Panc1 (cell line): ENCODE measurements at regions not wholly inside any gene's neighbourhood (a gene's known extent, or its start where the extent isn't known, plus 50 kb on each side); places are given as distances from the start of the nearest gene placed in this dataset.

Experiments
- ATAC-seq: fragments of 200-7000 bp; cut with Tn5 transposase; 2 replicates; pipeline ENCODE4 v1.9.1; 2020; ENCODE audit warnings: mild to moderate bottlenecking, moderate library complexity
- BruUV-seq: library from RNA; stranded (reverse); fragments of 400-500 nt; replicated peaks from 2 replicates; lab custom pipeline; 2021; lab: Mats Ljungman, UMichigan
- CTCF ChIA-PET: fragments of 300-600 bp; sonication (Branson Sonifier 250); formaldehyde crosslinking; loops from one replicate; lab custom pipeline; 2022; ENCODE audit warnings: antibody characterized with exemption; lab: Charles Lee
- POLR2A ChIA-PET: fragments of 300-600 bp; sonication (Branson Sonifier 250); formaldehyde crosslinking; loops from one replicate; lab custom pipeline; 2022; ENCODE audit warnings: antibody characterized with exemption; lab: Charles Lee
- DNase-seq: peaks from one replicate; pipeline ENCODE4 v3.0.0-alpha.2; 2010; ENCODE audit warnings: low read depth, low spot score
- H3K27ac ChIP-seq: 2 replicates; pipeline ENCODE4 v1.5.1; 2011; ENCODE audit warnings: mild to moderate bottlenecking, low read length, inconsistent platforms
- H3K27me3 ChIP-seq: fragments of 200-500 bp; sonication (Bioruptor generic); 2 replicates; pipeline ENCODE4 v1.6.0; 2014; ENCODE audit warnings: low read length, inconsistent platforms; ENCODE audit not compliant: control insufficient read depth, insufficient read depth
- H3K36me3 ChIP-seq: fragments of 200-500 bp; sonication (Bioruptor generic); 2 replicates; pipeline ENCODE4 v1.5.1; 2014; ENCODE audit warnings: inconsistent platforms, mild to moderate bottlenecking, low read length, moderate library complexity; ENCODE audit not compliant: control insufficient read depth, insufficient read depth
- H3K4me1 ChIP-seq: 2 replicates; pipeline ENCODE4 v1.5.1; 2011; ENCODE audit warnings: inconsistent platforms, mild to moderate bottlenecking, low read length, moderate library complexity; ENCODE audit not compliant: control insufficient read depth, insufficient read depth
- H3K4me3 ChIP-seq, 2 experiments: 2 replicates each; pipeline ENCODE4 v1.5.1; 2011 to 2012; ENCODE audit warnings: low read depth in 2 of 2, low read length in 2 of 2, mild to moderate bottlenecking in 2 of 2, inconsistent platforms in 1 of 2, moderate library complexity in 1 of 2
- H3K9me3 ChIP-seq: fragments of 200-500 bp; sonication (Bioruptor generic); 2 replicates; pipeline ENCODE4 v1.5.1; 2014; ENCODE audit warnings: low read depth, mild to moderate bottlenecking, inconsistent platforms, low read length, moderate library complexity; ENCODE audit not compliant: control insufficient read depth, insufficient read depth
- CTCF ChIP-seq: fragments of 450-650 bp; IDR thresholded peaks from 2 replicates; pipeline ENCODE4 v1.5.1; 2017; ENCODE audit warnings: mild to moderate bottlenecking
- POLR2AphosphoS5 ChIP-seq: IDR thresholded peaks from 2 replicates; pipeline ENCODE4 v1.6.1; 2012; ENCODE audit warnings: mild to moderate bottlenecking, low read depth, low read length, moderate library complexity
- REST ChIP-seq, 2 experiments: IDR thresholded peaks; 2 replicates each; pipeline ENCODE4 v1.6.1; 2011 to 2012; ENCODE audit warnings: low read depth in 2 of 2, control low read depth in 1 of 2, low read length in 1 of 2, mild to moderate bottlenecking in 1 of 2, moderate library complexity in 1 of 2; ENCODE audit not compliant: insufficient read depth in 1 of 2
- SIN3A ChIP-seq: IDR thresholded peaks from 2 replicates; pipeline ENCODE4 v1.6.1; 2012; ENCODE audit warnings: low read depth, mild to moderate bottlenecking, low read length, moderate library complexity, borderline replicate concordance; ENCODE audit not compliant: insufficient read depth
- TCF7L2 ChIP-seq: IDR thresholded peaks from 2 replicates; pipeline ENCODE4 v1.6.1; 2011; ENCODE audit warnings: mild to moderate bottlenecking, low read depth, low read length, inconsistent platforms
- in situ Hi-C: cut with HindIII; loops from 2 replicates; pipeline ENCODE4 v1.10.0; 2016; ENCODE audit warnings: low sequenced_read_pairs, low pct_unique_long_range_greater_than_20kb
- intact Hi-C: fragments of 100-400 bp; cut with micrococcal nuclease; formaldehyde crosslinking; loops from one replicate; pipeline ENCODE4 v1.10.0; 2022; ENCODE audit not compliant: unreplicated experiment

- ATAC-seq (no peak), DNase-seq (no peak)
- H3K27me3 ChIP-seq: peaks cover 2% of the 10 kb centered on the region; the same call in 1 of the 2 replicates
- intact Hi-C loops: loop anchor here (5.0 to 10.0 kb wide), 4 partner anchors 360 to 1150 kb away; no protein-coding TSS in a partner anchor
- H3K4me3 ChIP-seq: no peak overlapping the region
- ChIA-PET POLR2A (no interaction called here), CTCF (no interaction called here)
- H3K9me3 ChIP-seq: no peaks in the 10 kb centered on the region
- H3K36me3 ChIP-seq: no peaks in the 10 kb centered on the region
- no peak overlapping the region for H3K27ac ChIP-seq
- BruUV-seq: no TSS peak
- no peak for TF ChIP-seq TCF7L2
- no peak for TF ChIP-seq POLR2AphosphoS5
- no peak for TF ChIP-seq SIN3A
- TF ChIP-seq REST (IDR thresholded peaks at IDR 0.05; ENCODE audit: insufficient read depth in 1 of 2, low read depth in 2 of 2, low read length in 1 of 2): no peak
- TF ChIP-seq CTCF: no peak
- in situ Hi-C loops: no loop called here
- no peaks in the 10 kb centered on the region for H3K4me1 ChIP-seq
These were observed 160.1 kb upstream of the DAB2 start for GRCh38 chr5:39584927-39585326.

- Histone ChIP-seq H3K9me3 (no peaks in the 10 kb centered on the region), H3K27me3 (peaks cover 2% of the 10 kb centered on the region; the same call in 1 of the 2 replicates), H3K27ac (no peak overlapping the region), H3K36me3 (no peaks in the 10 kb centered on the region), H3K4me3 (no peak overlapping the region), H3K4me1 (no peaks in the 10 kb centered on the region)
- no TSS peak for BruUV-seq
- no peak for TF ChIP-seq TCF7L2
- TF ChIP-seq SIN3A: no peak
- no peak for TF ChIP-seq POLR2AphosphoS5
- TF ChIP-seq CTCF: no peak
- no peak for TF ChIP-seq REST (IDR thresholded peaks at IDR 0.05; ENCODE audit: insufficient read depth in 1 of 2, low read depth in 2 of 2, low read length in 1 of 2)
- DNase-seq (no peak), ATAC-seq (no peak)
- CTCF ChIA-PET: no interaction called here
- intact Hi-C loops: loop anchor here (5.0 to 10.0 kb wide), 4 partner anchors 364 to 1154 kb away; no protein-coding TSS in a partner anchor
- in situ Hi-C loops: no loop called here
- POLR2A ChIA-PET: no interaction called here
These were observed 156.1 kb upstream of the DAB2 start for GRCh38 chr5:39580702-39581453.
